ENCODE measurements at regions not wholly inside any gene's neighbourhood (a gene's known extent, or its start where the extent isn't known, plus 50 kb on each side); places are given as distances from the start of the nearest gene placed in this dataset.

GRCh38 chr3:102750322-102750721 is 315.5 kb downstream of the ZPLD1 start:
- no peaks in the 10 kb centered on the region for H3K36me3 Mint-ChIP-seq
- H3K27ac Mint-ChIP-seq, result no peak overlapping the region
- no peaks in the 10 kb centered on the region for H3K27me3 Mint-ChIP-seq (ENCODE audit: low read depth in 2 of 2)
- H3K36me3 ChIP-seq (ENCODE audit: control insufficient read depth, insufficient read depth, low read length), result no peaks in the 10 kb centered on the region
- no peak for DNase-seq
- H3K4me3 Mint-ChIP-seq, result no peak overlapping the region
- H3K4me3 ChIP-seq (ENCODE audit: low read length), result no peak overlapping the region
- no peaks in the 10 kb centered on the region for H3K9me3 ChIP-seq (ENCODE audit: control insufficient read depth, insufficient read depth, low read length)
- no peak for TF ChIP-seq CTCF (IDR thresholded peaks at IDR 0.05)
- no peaks in the 10 kb centered on the region for H3K9me3 Mint-ChIP-seq
- no peak for ATAC-seq
- intact Hi-C loops (cut with micrococcal nuclease), result no loop called here
- no peaks in the 10 kb centered on the region for H3K4me1 ChIP-seq (ENCODE audit: control insufficient read depth, insufficient read depth, low read length)
- H3K4me1 Mint-ChIP-seq, result no peaks in the 10 kb centered on the region
- no peak overlapping the region for H3K27ac ChIP-seq (ENCODE audit: low read length)
- no peaks in the 10 kb centered on the region for H3K27me3 ChIP-seq (ENCODE audit: control insufficient read depth, insufficient read depth, low read length)
- WGBS (ENCODE audit: insufficient coverage), result 73% methylated on average over 2 of the region's 2 CpGs

- Mint-ChIP-seq H3K4me1 (no peaks in the 10 kb centered on the region), H3K9me3 (no peaks in the 10 kb centered on the region), H3K27ac (no peak overlapping the region), H3K36me3 (no peaks in the 10 kb centered on the region), H3K4me3 (no peak overlapping the region), H3K27me3 (ENCODE audit: low read depth in 2 of 2) (no peaks in the 10 kb centered on the region)
- Histone ChIP-seq H3K4me3 (ENCODE audit: low read length) (no peak overlapping the region), H3K27ac (ENCODE audit: low read length) (no peak overlapping the region), H3K36me3 (ENCODE audit: control insufficient read depth, insufficient read depth, low read length) (no peaks in the 10 kb centered on the region), H3K4me1 (ENCODE audit: control insufficient read depth, insufficient read depth, low read length) (no peaks in the 10 kb centered on the region), H3K27me3 (ENCODE audit: control insufficient read depth, insufficient read depth, low read length) (no peaks in the 10 kb centered on the region), H3K9me3 (ENCODE audit: control insufficient read depth, insufficient read depth, low read length) (no peaks in the 10 kb centered on the region)
- TF ChIP-seq CTCF (IDR thresholded peaks at IDR 0.05), result no peak
- ATAC-seq (no peak), DNase-seq (no peak)
- intact Hi-C loops (cut with micrococcal nuclease), result no loop called here
Observed at GRCh38 chr3:102753901-102754300, 319.1 kb downstream of the ZPLD1 start.

- Histone ChIP-seq H3K36me3 (ENCODE audit: control insufficient read depth, insufficient read depth, low read length) (no peaks in the 10 kb centered on the region), H3K27me3 (ENCODE audit: control insufficient read depth, insufficient read depth, low read length) (no peaks in the 10 kb centered on the region), H3K27ac (ENCODE audit: low read length) (no peak overlapping the region), H3K4me1 (ENCODE audit: control insufficient read depth, insufficient read depth, low read length) (no peaks in the 10 kb centered on the region), H3K4me3 (ENCODE audit: low read length) (no peak overlapping the region), H3K9me3 (ENCODE audit: control insufficient read depth, insufficient read depth, low read length) (no peaks in the 10 kb centered on the region)
- H3K27me3 Mint-ChIP-seq (ENCODE audit: low read depth in 2 of 2), result no peaks in the 10 kb centered on the region
- no peak overlapping the region for H3K4me3 Mint-ChIP-seq
- H3K27ac Mint-ChIP-seq, result no peak overlapping the region
- no peak for ATAC-seq
- no peak for DNase-seq
- no peaks in the 10 kb centered on the region for H3K36me3 Mint-ChIP-seq
- H3K4me1 Mint-ChIP-seq, result no peaks in the 10 kb centered on the region
- no peaks in the 10 kb centered on the region for H3K9me3 Mint-ChIP-seq
- 80% methylated on average over 1 of the region's 2 CpGs for WGBS (ENCODE audit: insufficient coverage)
- intact Hi-C loops (cut with micrococcal nuclease), result no loop called here
- no peak for TF ChIP-seq CTCF (IDR thresholded peaks at IDR 0.05)
Observed at GRCh38 chr3:102756706-102757105, 321.9 kb downstream of the ZPLD1 start.

- Mint-ChIP-seq H3K36me3 (no peaks in the 10 kb centered on the region), H3K4me1 (no peaks in the 10 kb centered on the region), H3K27ac (no peak overlapping the region), H3K9me3 (peaks cover 0 to 2% of the 10 kb centered on the region in 2 donors), H3K27me3 (ENCODE audit: low read depth in 2 of 2) (no peaks in the 10 kb centered on the region), H3K4me3 (no peak overlapping the region)
- no peak for TF ChIP-seq CTCF (IDR thresholded peaks at IDR 0.05)
- Histone ChIP-seq H3K27me3 (ENCODE audit: control insufficient read depth, insufficient read depth, low read length) (no peaks in the 10 kb centered on the region), H3K36me3 (ENCODE audit: control insufficient read depth, insufficient read depth, low read length) (no peaks in the 10 kb centered on the region), H3K9me3 (ENCODE audit: control insufficient read depth, insufficient read depth, low read length) (no peaks in the 10 kb centered on the region), H3K4me3 (ENCODE audit: low read length) (no peak overlapping the region), H3K27ac (ENCODE audit: low read length) (no peak overlapping the region), H3K4me1 (ENCODE audit: control insufficient read depth, insufficient read depth, low read length) (no peaks in the 10 kb centered on the region)
- ATAC-seq, result no peak
- intact Hi-C loops (cut with micrococcal nuclease), result no loop called here
- DNase-seq, result no peak
- WGBS (ENCODE audit: insufficient coverage), result 40% methylated on average over 1 of the region's 2 CpGs
Observed at GRCh38 chr3:102757950-102758349, 323.1 kb downstream of the ZPLD1 start.
